Rectal smooth muscle tissue (tissue), 1 donor: ENCODE measurements at regions not wholly inside any gene's neighbourhood (a gene's known extent, or its start where the extent isn't known, plus 50 kb on each side); places are given as distances from the start of the nearest gene placed in this dataset.

Experiments
- H3K27ac ChIP-seq: one replicate; pipeline ENCODE4 v1.7.0; 2013; ENCODE audit warnings: low read depth, low read length, inconsistent platforms
- H3K27me3 ChIP-seq: one replicate; pipeline ENCODE4 v1.7.0; 2013; ENCODE audit warnings: low read length; ENCODE audit not compliant: control insufficient read depth, insufficient read depth
- H3K36me3 ChIP-seq: one replicate; pipeline ENCODE4 v1.7.0; 2013; ENCODE audit warnings: low read length; ENCODE audit not compliant: control insufficient read depth, insufficient read depth
- H3K4me1 ChIP-seq: one replicate; pipeline ENCODE4 v1.7.0; 2013; ENCODE audit warnings: low read length; ENCODE audit not compliant: control insufficient read depth, insufficient read depth
- H3K4me3 ChIP-seq: one replicate; pipeline ENCODE4 v1.7.0; 2013; ENCODE audit warnings: low read length
- H3K9ac ChIP-seq: one replicate; pipeline ENCODE4 v1.7.0; 2013; ENCODE audit warnings: low read length

DNA sequence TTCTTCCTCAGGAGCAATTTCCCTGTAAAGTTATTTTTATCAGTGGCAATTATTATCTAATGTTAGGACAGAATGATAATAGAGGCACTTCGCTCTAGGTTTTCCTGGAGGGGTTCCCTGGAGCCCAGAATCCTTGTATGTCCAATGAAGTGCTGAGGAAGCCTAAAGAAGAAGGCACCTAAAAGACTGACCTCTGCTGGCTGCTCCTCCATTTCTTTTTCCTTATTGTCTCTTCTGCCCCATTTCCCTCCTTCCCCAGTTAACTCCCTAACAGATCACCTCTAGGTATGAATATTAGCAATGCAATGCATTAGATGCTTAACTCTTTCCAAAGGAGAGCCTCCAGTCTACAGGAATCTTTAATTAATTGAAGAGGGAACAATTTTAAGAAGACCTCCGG is 985.4 kb downstream of the DIAPH3 start:
- Histone ChIP-seq H3K9ac (no peak overlapping the region), H3K4me1 (no peaks in the 10 kb centered on the region), H3K4me3 (no peak overlapping the region), H3K27ac (no peak overlapping the region), H3K36me3 (no peaks in the 10 kb centered on the region), H3K27me3 (no peaks in the 10 kb centered on the region)

DNA sequence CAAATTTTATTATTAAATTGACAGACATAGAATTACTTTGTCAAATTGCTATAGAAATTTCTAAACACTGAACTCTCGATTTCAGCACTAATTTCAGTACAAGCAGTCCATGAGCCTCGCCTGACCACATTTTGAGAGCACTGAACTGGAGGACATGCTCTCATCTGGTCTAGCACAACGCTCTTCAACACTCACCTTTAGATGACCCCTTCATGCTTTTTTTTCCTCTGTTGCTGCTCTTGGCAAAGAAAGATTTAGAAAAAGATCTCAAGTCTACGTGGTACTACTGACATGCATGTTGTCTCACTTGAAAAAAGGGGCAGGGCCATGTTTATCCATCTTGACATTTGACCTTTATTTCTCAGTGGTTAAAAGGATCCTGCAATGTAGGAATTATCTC is 981.5 kb downstream of the DIAPH3 start:
- no peak overlapping the region for H3K4me3 ChIP-seq
- no peaks in the 10 kb centered on the region for H3K4me1 ChIP-seq

DNA sequence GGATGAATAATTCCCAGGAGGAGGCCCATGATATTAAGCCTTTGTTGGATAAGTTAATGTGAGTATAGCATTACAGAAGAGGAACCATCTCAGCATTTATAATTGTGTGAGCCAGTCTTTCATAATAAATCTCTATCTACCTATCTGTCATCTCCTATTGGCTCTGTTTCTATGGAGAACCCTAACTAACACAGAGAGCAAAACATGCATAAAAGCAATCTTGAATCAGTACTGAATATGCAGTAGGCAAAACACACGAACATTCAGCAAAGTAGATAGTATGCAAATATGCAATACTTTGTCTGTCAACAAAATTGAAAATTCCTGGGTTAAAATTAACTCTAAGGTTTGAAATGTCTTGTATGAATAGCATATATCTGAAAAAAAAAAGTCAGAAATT is 966.3 kb downstream of the DIAPH3 start:
- no peaks in the 10 kb centered on the region for H3K4me1 ChIP-seq

More for the DNA sequence above, 981.5 kb downstream of the DIAPH3 start:
- Histone ChIP-seq H3K36me3 (no peaks in the 10 kb centered on the region), H3K27me3 (no peaks in the 10 kb centered on the region), H3K27ac (no peak overlapping the region), H3K9ac (no peak overlapping the region)

DNA sequence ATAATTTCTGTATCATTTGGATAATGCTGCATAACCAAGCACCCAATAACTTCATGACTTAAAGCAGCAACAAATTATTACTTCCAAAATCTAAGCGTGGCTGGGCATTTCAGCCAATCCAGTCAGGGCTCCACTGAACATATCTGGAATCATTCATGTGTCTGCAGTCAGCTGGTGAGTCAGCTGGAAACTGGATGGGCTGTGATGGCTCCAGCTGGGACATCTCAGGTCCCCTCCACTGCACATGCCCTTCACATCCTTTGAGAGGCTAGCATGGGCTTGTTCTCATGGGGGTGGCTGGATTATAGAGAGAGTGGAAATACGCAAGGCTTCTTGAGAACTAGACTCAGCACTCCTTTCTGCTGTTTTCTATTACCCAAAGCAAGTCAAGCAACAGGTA is 961.9 kb downstream of the DIAPH3 start:
- Histone ChIP-seq H3K27me3 (no peaks in the 10 kb centered on the region), H3K36me3 (no peaks in the 10 kb centered on the region), H3K4me1 (no peaks in the 10 kb centered on the region), H3K27ac (no peak overlapping the region), H3K9ac (no peak overlapping the region), H3K4me3 (no peak overlapping the region)

More for the DNA sequence above, 966.3 kb downstream of the DIAPH3 start:
- H3K9ac ChIP-seq, result no peak overlapping the region
- H3K4me3 ChIP-seq, result no peak overlapping the region
- no peaks in the 10 kb centered on the region for H3K36me3 ChIP-seq
- H3K27ac ChIP-seq, result no peak overlapping the region
- no peaks in the 10 kb centered on the region for H3K27me3 ChIP-seq

DNA sequence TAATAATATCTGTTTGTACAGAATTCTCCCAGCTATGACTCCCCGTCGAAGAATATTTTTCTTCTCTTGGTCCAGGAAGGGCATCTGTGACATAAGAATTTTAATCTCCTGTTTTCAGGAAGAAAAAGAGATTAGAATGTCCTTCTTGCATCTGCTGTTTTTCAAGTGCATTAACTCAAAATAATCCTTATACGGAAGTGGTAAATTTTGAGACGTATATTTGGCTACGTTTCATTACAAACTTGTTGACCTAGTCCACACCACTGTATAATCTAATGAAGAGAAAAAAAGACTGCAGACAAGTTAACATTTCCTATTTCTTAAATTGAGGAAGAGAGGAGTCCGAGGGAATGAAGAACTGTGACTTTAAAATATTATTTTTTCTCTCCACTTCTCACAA is 959.9 kb downstream of the DIAPH3 start:
- Histone ChIP-seq H3K4me1 (no peaks in the 10 kb centered on the region), H3K9ac (no peak overlapping the region), H3K27ac (no peak overlapping the region), H3K36me3 (no peaks in the 10 kb centered on the region), H3K4me3 (no peak overlapping the region), H3K27me3 (no peaks in the 10 kb centered on the region)

DNA sequence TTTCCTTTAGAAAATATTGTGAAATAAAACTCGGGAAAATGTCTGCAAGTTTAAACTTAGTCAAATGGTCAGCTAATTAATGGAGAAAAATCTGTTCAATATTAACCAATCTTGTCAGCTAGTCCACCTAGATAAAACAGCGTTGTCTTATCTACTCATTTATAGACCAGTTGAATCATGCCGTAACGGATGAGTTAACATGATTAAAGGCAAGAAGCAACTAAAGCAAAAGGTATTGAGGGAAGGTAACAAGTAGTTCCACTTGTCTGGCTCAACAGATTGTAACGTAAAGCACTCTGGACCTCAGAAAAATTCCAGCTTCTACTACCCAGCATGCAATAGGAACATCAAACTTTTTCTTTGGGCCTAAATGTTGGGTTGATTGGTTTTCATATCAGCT is 958.2 kb downstream of the DIAPH3 start:
- Histone ChIP-seq H3K27ac (no peak overlapping the region), H3K9ac (no peak overlapping the region), H3K27me3 (no peaks in the 10 kb centered on the region), H3K4me1 (no peaks in the 10 kb centered on the region), H3K36me3 (no peaks in the 10 kb centered on the region), H3K4me3 (no peak overlapping the region)

DNA sequence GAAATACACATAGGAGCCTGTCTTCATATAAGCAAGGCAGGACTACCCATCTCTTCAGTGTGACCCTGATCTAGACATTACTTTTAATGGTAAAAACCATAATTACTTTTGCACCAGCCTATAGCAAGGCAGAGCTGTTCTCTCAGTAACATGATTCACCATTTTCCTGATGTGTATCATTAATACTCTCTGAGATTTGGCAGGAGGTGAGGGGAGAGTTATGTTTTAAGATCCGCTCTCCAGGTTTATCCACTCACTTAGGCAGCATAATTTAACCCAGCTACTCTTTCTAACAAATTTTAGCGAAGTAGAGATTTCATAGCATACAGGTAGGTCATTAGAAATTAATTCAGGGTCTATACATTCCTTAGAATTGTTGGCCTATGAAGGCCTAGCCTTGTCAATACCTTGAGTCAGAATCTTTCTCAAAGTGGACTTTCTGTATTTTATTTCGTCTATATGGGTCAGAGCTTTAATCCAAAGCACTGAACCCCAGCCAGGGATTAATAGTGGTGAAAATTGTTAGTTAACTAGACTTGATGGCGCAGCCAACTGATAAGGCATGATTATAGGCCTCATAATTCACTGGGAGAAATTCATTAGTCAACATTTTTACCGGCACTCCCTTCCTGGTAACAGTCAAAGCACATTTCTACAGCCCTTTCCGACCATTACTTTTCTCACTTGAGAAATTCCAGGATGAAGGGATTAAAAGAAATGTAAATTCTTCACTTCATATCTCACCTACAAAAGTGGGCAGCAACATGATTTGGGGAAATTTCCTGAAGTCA is 955.1 kb downstream of the DIAPH3 start:
- Histone ChIP-seq H3K4me1 (no peaks in the 10 kb centered on the region), H3K27ac (no peak overlapping the region), H3K9ac (no peak overlapping the region), H3K27me3 (no peaks in the 10 kb centered on the region), H3K4me3 (no peak overlapping the region), H3K36me3 (no peaks in the 10 kb centered on the region)

DNA sequence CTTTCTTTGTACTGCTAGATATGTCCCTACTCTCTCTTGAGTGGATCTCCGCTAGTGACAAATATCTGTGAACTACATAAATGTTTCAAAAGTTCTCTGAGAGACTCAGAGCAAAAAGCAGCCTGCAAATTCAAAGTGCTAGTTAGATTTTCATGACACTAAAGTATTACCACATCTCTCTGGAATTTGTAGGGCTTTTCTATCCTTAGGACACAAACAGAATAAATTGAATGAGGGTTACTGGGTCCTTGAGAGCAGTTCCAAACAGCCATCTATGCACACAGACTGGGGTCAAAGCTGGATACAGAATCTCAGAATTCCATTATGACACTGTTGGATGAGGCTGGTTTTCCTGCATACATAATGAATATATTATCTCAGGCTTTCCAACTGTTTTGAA is 953.2 kb downstream of the DIAPH3 start:
- Histone ChIP-seq H3K27ac (no peak overlapping the region), H3K9ac (no peak overlapping the region), H3K4me1 (no peaks in the 10 kb centered on the region), H3K4me3 (no peak overlapping the region), H3K27me3 (no peaks in the 10 kb centered on the region), H3K36me3 (no peaks in the 10 kb centered on the region)

DNA sequence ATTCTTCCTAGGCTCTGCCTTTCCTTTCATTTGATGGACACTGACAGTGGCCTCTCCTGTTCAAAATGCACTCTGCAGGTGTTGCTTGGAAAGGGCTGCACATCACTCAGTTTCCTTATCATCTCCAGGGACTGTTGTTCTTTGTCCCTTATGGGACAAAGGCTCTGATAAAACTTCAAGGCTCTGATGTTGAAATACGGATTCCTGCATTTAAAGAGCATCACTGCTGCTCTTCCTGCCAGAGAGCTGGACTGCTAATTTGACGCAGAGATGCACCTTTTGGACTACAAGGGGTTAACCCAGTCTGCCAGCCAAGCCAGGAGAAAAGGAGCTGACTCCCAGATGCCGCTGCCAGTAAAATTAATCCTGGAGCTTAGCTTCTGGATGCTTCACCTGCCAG is 952.1 kb downstream of the DIAPH3 start:
- Histone ChIP-seq H3K4me1 (no peaks in the 10 kb centered on the region), H3K4me3 (no peak overlapping the region), H3K27ac (no peak overlapping the region), H3K36me3 (no peaks in the 10 kb centered on the region), H3K27me3 (no peaks in the 10 kb centered on the region), H3K9ac (no peak overlapping the region)

DNA sequence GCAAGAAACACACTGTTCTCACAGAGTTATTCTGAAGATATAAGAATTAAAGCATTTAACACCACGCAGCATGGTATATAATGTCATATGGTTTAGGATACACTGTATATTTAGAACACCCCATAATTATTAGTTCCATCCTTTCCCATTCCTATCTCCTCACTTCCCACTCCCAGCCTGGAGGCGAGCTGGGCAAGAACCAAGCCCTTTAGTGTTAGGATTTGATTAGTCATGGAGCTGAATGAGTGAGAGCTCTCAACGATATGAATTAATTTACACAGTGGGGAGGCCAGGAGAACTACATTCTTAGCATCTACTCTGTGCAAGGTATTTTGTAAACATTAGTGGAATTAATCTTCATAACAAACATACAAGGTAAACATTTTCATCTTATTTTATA is 934.3 kb downstream of the DIAPH3 start:
- no peak overlapping the region for H3K27ac ChIP-seq
- no peak overlapping the region for H3K4me3 ChIP-seq
- H3K4me1 ChIP-seq, result no peaks in the 10 kb centered on the region
- no peaks in the 10 kb centered on the region for H3K27me3 ChIP-seq
- H3K9ac ChIP-seq, result no peak overlapping the region
- no peaks in the 10 kb centered on the region for H3K36me3 ChIP-seq

DNA sequence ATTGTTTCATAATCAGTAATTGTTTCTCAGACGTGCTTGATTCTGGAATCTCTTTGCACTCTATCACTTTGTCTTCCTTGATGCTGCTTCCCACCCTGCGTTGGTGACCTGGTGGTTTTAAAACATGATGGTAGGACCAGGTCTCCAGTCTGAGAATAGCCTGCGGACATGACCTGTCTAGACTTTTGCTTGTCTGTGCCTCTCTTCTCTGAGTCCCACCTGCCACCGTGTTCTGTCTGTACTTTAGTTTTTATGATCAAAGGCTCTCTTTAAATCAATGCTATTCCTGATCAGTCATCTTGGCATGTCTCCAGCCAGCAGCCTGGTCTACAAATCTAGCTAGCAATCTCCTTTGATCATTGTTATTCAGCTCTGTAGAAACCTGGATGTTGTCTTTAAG is 933.9 kb downstream of the DIAPH3 start:
- Histone ChIP-seq H3K27ac (no peak overlapping the region), H3K9ac (no peak overlapping the region), H3K27me3 (no peaks in the 10 kb centered on the region), H3K4me3 (no peak overlapping the region), H3K4me1 (no peaks in the 10 kb centered on the region), H3K36me3 (no peaks in the 10 kb centered on the region)

DNA sequence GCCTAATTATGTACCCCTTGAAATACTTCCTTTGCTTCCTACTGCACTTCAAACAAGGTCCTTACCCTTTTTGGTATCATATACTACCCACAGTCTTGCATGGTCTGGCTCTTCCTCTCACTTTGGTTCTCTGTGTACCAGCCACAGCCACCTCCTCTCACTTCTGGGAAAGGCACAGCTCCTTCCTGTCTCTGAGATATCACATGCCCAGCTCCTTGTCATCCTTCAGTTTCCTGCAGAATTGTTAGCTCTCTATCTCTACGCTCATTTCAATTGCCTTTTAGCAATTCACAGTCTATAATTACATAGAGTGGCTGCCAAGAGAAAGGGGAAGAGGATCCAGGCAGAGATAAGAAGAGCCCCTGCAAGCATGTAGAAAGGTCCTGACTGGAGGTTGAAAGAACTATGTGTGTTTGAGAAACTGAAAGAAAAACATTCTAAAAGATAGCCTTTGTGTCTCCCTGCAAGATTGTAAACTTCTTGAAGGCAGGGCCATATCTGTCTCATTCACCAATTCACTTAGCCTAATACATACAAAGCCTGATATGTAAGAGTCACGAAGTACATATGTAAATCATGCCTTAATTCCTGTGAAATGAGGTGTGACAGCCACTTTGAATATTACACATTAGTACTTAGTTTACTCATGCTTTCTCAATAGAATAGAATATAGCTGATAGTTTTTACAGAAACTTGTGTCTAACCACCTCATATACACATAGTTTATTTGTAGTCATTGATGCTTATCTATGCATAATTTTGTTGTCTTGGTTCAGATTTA is 933.1 kb downstream of the DIAPH3 start:
- H3K36me3 ChIP-seq, result no peaks in the 10 kb centered on the region
- no peak overlapping the region for H3K4me3 ChIP-seq
- H3K27ac ChIP-seq, result no peak overlapping the region
- no peaks in the 10 kb centered on the region for H3K27me3 ChIP-seq
- no peak overlapping the region for H3K9ac ChIP-seq
- no peaks in the 10 kb centered on the region for H3K4me1 ChIP-seq
